Glutamatergic neuron (in vitro differentiated cells): ENCODE measurements at regions not wholly inside any gene's neighbourhood (a gene's known extent, or its start where the extent isn't known, plus 50 kb on each side); places are given as distances from the start of the nearest gene placed in this dataset.

ENCODE experiments used
- DNase-seq: peaks from one replicate; pipeline ENCODE4 v3.0.0; 2022
- H3K27ac Mint-ChIP-seq: one replicate; pipeline ENCODE4 v1.8.0; 2020; ENCODE audit warnings: mild to moderate bottlenecking, mixed read lengths, inconsistent platforms; ENCODE audit not compliant: unreplicated experiment
- H3K27me3 Mint-ChIP-seq: one replicate; pipeline ENCODE4 v1.8.0; 2020; ENCODE audit warnings: mild to moderate bottlenecking, moderate library complexity, mixed read lengths, inconsistent platforms; ENCODE audit not compliant: unreplicated experiment
- H3K36me3 Mint-ChIP-seq: one replicate; pipeline ENCODE4 v1.8.0; 2020; ENCODE audit warnings: mild to moderate bottlenecking, mixed read lengths, inconsistent platforms; ENCODE audit not compliant: unreplicated experiment
- H3K4me1 Mint-ChIP-seq: one replicate; pipeline ENCODE4 v1.8.0; 2020; ENCODE audit warnings: mild to moderate bottlenecking, low read depth, mixed read lengths, inconsistent platforms; ENCODE audit not compliant: unreplicated experiment
- H3K4me3 Mint-ChIP-seq: one replicate; pipeline ENCODE4 v1.8.0; 2020; ENCODE audit warnings: mild to moderate bottlenecking, mixed read lengths, inconsistent platforms; ENCODE audit not compliant: unreplicated experiment
- H3K9me3 Mint-ChIP-seq: one replicate; pipeline ENCODE4 v1.8.0; 2020; ENCODE audit warnings: mild to moderate bottlenecking, moderate library complexity, mixed read lengths, inconsistent platforms; ENCODE audit not compliant: unreplicated experiment
- TF ChIP-seq, protein P1 (sequence below): fragments of 200-600 bp; sonication (generic); IDR thresholded peaks from one replicate; pipeline ENCODE4 v1.5.0; 2021; ENCODE audit not compliant: partially characterized antibody, unreplicated experiment

DNA sequence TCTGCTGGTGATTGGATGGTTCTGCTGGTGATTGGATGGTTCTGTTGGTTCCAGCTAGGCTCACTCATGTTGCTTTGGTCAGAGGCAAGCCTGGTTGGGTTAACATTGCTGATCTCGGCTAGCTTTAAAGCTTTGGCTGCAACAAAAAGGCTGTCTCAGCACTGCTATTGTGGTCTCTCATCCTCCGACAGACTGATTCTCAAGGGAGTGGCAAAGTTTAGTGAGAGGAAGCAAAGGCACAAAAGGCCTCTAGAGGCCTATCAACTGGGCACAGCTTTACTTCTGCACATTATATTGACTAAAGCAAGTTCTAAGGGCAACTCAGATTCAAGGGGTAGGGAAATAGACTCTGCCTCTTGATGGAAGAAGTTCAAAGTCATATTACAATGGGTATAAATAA lies 84.7 kb upstream of the LGR5 start:
- Mint-ChIP-seq H3K27me3 (peaks cover 2% of the 10 kb centered on the region), H3K9me3 (peaks cover 2% of the 10 kb centered on the region), H3K36me3 (peaks cover 8% of the 10 kb centered on the region), H3K27ac (peak overlapping the region; percentile 3), H3K4me1 (peaks cover 6% of the 10 kb centered on the region), H3K4me3 (peak overlapping the region; percentile 10)
- TF ChIP-seq, protein P1, sequence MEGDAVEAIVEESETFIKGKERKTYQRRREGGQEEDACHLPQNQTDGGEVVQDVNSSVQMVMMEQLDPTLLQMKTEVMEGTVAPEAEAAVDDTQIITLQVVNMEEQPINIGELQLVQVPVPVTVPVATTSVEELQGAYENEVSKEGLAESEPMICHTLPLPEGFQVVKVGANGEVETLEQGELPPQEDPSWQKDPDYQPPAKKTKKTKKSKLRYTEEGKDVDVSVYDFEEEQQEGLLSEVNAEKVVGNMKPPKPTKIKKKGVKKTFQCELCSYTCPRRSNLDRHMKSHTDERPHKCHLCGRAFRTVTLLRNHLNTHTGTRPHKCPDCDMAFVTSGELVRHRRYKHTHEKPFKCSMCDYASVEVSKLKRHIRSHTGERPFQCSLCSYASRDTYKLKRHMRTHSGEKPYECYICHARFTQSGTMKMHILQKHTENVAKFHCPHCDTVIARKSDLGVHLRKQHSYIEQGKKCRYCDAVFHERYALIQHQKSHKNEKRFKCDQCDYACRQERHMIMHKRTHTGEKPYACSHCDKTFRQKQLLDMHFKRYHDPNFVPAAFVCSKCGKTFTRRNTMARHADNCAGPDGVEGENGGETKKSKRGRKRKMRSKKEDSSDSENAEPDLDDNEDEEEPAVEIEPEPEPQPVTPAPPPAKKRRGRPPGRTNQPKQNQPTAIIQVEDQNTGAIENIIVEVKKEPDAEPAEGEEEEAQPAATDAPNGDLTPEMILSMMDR = no peak
- DNase-seq = no peak

DNA sequence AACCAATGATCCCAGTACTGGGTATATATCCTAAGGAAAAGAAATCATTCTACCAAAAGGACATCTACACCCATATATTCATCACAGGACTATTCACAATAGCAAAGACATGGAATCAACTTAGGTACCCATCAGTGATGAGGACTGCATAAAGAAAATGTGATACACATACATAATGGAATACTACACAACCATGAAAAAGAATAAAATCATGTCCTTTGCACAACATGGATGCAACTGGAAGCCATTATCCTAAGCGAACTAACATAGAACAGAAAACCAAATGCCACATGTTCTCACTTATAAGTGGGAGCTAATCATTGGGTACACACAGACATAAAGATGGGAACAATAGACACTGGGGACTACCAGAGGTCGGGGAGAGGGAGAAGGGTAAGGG lies 86.0 kb upstream of the LGR5 start:
- no peak for DNase-seq
- Mint-ChIP-seq H3K9me3 (no peaks in the 10 kb centered on the region), H3K36me3 (no peaks in the 10 kb centered on the region), H3K27me3 (peaks cover 2% of the 10 kb centered on the region), H3K4me1 (peaks cover 6% of the 10 kb centered on the region), H3K4me3 (no peak overlapping the region), H3K27ac (peak overlapping the region; percentile 52)
- TF ChIP-seq, protein P1 = no peak

DNA sequence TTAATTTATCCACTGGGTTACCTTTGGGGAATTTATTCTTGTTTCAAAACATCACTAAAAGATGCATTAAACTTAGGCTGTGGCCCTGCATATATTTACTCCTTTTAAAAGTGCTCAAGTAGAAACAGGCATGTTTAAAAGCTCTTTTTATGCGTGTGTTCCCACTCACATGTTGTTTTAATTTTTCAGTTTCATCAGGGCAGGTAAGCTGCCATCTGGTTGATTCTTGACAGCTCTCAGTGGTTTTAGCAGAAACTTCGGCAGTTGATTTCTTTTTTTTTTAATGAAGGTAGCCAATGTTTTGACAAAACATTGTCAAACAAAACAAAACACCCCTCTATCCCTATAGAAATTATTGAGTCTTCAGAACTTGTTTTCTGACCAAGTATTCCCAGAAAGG lies 89.6 kb upstream of the LGR5 start:
- Mint-ChIP-seq H3K27ac (no peak overlapping the region), H3K4me3 (no peak overlapping the region), H3K9me3 (no peaks in the 10 kb centered on the region), H3K4me1 (peaks cover 5% of the 10 kb centered on the region), H3K36me3 (no peaks in the 10 kb centered on the region), H3K27me3 (no peaks in the 10 kb centered on the region)
- no peak for DNase-seq
- TF ChIP-seq, protein P1 = no peak

DNA sequence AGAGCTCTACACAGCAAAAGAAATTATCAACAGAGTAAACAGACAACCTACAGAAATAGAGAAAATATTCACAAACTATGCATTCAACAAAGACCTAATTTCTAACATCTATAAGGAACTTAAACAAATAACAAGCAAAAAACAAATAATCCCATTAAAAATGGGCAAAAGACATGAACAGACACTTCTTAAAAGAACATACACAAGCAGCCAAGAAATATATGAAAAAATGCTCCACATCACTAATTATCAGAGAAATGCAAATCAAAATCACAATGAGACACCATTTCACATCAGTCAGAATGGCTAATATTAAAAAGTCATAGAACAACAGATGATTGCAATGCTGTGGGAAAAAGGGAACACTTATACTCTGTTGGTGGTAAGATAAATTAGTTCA lies 100.7 kb upstream of the LGR5 start:
- H3K36me3 Mint-ChIP-seq = peaks cover 10% of the 10 kb centered on the region
- no peak overlapping the region for H3K4me3 Mint-ChIP-seq
- H3K9me3 Mint-ChIP-seq = peaks cover 2% of the 10 kb centered on the region
- no peaks in the 10 kb centered on the region for H3K27me3 Mint-ChIP-seq
- no peak overlapping the region for H3K27ac Mint-ChIP-seq
- no peaks in the 10 kb centered on the region for H3K4me1 Mint-ChIP-seq
- TF ChIP-seq, protein P1 = no peak
- DNase-seq = no peak

DNA sequence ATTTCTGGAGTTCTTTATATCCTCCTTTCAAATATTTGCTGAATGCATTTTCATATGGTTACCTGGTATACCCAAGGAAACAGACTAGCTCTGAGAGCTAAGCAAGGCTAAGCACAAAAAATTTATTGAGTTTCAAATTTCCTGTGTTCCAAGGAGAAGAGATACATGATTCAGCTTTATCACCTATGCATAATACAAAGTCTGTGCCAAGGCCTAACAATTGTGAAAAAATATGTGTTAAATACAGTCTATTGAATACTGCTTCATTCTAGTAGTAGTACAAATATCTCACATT lies 103.7 kb upstream of the LGR5 start:
- Mint-ChIP-seq H3K9me3 (peaks cover 2% of the 10 kb centered on the region), H3K27me3 (no peaks in the 10 kb centered on the region), H3K27ac (no peak overlapping the region), H3K4me3 (no peak overlapping the region), H3K36me3 (peaks cover 10% of the 10 kb centered on the region), H3K4me1 (peaks cover 4% of the 10 kb centered on the region)
- TF ChIP-seq, protein P1 = no peak
- no peak for DNase-seq
